GM21423 (cell line): ENCODE measurements at regions not wholly inside any gene's neighbourhood (a gene's known extent, or its start where the extent isn't known, plus 50 kb on each side); places are given as distances from the start of the nearest gene placed in this dataset.
"Not testable (repeated sequence)": the region's sequence is repeated elsewhere in the genome, so short reads cannot be mapped to it uniquely, and the experiment has no call there.

ENCODE experiments used
- ATAC-seq: cut with Tn5 transposase; IDR thresholded peaks from one replicate; pipeline ENCODE4 v1.9.1; 2021; ENCODE audit warnings: mild to moderate bottlenecking, moderate library complexity; ENCODE audit not compliant: unreplicated experiment

DNA sequence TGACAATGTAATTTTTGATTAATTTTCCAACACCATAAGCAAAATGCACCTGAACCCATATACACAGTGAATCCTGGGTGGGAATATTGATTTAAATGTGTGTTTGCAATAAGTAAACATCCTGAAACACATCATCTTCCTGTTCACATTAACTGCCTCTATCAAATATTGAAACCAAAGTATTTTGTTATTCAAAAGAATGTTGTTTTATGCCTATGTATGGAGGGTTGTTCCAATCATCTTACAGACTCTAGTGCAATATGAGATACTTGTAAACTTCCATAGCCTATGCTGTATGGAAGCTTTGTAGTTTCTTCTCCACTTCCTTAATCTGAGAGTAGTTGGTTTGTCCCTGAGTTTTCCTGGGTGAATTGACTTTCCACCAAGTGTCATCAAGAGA is 105.4 kb upstream of the SLC7A11 start:
- no peak for ATAC-seq

GRCh38 chr4:138344851-138345250 is 102.7 kb upstream of the SLC7A11 start:
- ATAC-seq = no peak

- ATAC-seq = no peak
Observed at GRCh38 chr4:138344054-138344453, 101.9 kb upstream of the SLC7A11 start.

GRCh38 chr4:138341739-138342415 is 99.7 kb upstream of the SLC7A11 start:
- ATAC-seq = peak; percentile 85

GRCh38 chr4:138338840-138339239 is 96.7 kb upstream of the SLC7A11 start:
- no peak for ATAC-seq

- ATAC-seq = not testable (repeated sequence)
Observed at GRCh38 chr4:138338222-138338621, 96.1 kb upstream of the SLC7A11 start.

GRCh38 chr4:138334346-138335016 is 92.3 kb upstream of the SLC7A11 start:
- ATAC-seq = no peak

DNA sequence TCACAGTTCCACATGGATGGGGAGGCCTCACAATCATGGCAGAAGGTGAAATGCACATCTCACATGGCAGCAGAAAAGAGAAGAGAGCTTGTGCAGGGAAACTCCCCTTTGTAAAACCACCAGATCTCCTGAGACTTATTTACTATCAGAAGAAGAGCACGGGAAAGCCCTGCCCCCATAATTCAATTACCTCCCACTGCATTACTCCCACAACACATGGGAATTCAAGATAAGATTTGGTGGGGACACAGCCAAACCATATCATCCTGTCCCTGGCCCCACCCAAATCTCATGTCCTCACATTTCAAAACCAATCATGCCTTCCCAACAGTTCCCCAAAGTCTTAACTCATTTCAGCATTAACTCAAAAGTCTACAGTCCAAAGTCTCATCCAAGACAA is 90.3 kb upstream of the SLC7A11 start:
- not testable (repeated sequence) for ATAC-seq

DNA sequence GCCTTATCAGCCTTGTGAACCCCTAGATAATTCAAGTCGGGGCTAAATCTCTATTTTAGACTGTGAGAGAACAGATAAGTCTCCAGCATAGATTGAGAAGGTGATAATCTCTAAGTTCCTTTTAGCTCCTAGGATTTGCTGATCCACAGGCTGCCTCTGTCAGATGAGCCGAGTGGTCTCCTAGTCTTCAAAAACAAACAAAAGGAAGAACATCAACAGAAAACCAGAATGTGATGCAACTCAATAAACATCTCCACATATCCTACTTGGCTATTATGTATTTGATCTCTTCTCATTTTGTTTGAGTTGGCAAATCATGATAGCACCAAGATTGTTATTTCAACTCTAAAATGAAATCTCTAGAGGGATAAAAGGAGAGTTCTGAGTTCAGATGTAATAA is 88.4 kb upstream of the SLC7A11 start:
- no peak for ATAC-seq

DNA sequence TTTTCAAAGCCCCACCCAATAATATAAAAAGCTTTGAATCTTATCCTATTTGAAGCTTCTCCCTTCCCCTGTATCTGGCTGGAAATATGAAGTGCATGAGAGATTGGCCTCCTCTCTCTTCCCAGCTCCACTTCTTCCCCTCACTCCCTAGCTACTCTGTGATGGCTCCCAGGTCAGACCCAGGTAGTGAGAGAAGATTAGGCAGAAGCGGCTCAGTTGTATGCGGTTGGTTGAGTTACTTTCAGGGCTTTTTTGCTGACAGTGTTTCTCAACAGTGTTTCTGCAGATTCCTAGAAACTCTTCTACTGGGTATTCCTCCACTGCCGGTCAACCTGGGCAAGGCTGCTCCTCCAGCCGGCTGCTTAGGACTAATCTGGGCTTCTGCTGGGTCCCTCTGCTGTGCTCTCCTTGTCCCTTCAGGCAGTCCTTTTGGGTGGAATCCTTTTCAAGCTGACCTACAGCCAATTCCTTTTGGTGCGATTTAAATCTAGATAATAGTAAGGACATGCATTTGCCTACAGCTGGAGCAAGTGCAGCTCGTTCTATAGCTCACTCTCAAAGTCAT is 87.4 kb upstream of the SLC7A11 start:
- ATAC-seq = no peak

- ATAC-seq = no peak
Observed at GRCh38 chr4:138327338-138327737, 85.2 kb upstream of the SLC7A11 start.

- ATAC-seq = no peak
Observed at GRCh38 chr4:138320831-138321230, 78.7 kb upstream of the SLC7A11 start.

GRCh38 chr4:138320030-138320429 is 77.9 kb upstream of the SLC7A11 start:
- no peak for ATAC-seq

DNA sequence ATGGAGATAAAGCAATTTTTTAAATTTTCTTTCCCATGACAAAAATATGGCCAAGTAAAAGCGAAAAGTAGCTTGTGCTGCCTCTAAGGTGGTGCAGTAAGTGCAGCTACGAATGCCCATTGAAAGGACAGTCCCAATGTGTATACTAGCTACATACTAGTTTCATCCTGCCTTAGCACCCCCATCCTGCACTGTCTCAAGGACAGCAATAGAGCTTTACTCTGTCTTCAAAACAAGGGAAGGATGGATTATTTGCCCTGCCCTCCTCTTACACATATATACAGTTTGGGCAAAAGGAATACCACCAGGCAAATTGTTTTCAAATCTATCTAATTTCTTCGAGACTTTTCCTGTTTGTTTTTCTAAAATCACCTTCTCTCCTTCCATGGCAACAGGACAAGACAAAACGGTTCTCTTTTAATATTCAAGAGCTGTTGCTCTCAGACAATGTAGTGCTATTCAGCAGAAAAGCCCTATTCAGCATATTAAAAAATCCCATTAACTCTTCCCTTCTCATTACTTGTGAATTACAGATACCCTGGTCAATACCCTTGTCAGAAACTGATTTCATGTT is 75.1 kb upstream of the SLC7A11 start:
- no peak for ATAC-seq

- no peak for ATAC-seq
Observed at GRCh38 chr4:138312536-138312911, 70.4 kb upstream of the SLC7A11 start.

GRCh38 chr4:138311771-138312535 is 69.8 kb upstream of the SLC7A11 start:
- ATAC-seq = no peak

DNA sequence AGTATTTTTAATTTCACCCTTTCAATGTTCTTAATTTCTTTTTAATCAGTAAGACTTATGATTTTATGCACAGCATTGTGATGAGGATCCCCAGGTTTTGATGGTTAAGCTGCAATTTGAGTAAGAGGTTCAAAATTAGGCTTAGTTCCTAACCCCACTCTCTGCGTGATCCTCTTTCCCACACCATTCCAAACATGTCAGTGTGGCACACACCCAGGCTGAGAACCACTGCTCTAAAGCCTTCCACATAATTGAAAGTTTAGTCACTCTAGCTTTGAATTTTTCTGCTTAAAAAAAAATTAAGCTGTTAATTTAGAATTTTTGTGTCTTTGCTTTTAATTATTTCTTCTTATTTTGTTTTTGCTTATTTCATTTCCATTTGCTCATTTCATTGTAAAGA is 68.8 kb upstream of the SLC7A11 start:
- no peak for ATAC-seq

GRCh38 chr4:138310498-138310897 is 68.3 kb upstream of the SLC7A11 start:
- no peak for ATAC-seq

DNA sequence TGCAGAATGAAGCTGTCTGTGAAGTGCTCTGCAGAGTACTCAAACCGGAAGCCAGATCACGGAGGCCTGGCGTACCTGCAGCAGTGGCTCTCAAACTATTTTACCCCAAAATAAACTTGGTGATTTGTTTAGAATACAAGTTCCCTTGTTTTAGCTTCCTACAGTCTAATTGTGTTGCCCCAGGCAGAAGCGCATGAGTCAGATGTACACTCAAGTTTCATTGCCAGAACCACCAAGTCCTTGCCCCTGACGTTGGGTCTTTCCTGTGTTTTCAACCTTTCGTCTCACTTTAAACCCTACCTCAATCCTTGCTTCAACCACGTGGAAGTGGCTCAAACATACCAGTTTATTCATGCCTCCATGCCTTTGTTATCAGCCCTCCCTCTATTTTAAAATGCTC is 66.2 kb upstream of the SLC7A11 start:
- no peak for ATAC-seq

DNA sequence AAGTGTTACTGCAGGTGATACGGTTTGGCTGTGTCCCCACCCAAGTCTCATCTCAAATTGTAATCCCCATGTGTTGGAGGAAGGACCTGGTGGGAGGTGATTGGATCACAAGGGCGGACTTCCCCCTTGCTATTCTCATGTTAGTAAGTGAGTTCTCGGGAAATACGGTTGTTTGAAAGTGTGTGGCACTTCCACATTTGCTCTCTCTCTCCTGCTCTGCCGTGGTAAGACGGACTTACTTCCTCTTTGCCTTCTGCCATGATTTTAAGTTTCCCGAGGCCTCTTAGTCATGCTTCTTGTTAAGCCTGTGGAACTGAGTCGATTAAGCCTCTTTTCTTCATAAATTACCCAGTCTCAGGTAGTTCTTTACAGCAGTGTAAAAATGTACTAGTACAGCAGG is 65.2 kb upstream of the SLC7A11 start:
- ATAC-seq = no peak

GRCh38 chr4:138305050-138305449 is 62.9 kb upstream of the SLC7A11 start:
- ATAC-seq = no peak
